GM18867 (cell line): ENCODE measurements at regions not wholly inside any gene's neighbourhood (a gene's known extent, or its start where the extent isn't known, plus 50 kb on each side); places are given as distances from the start of the nearest gene placed in this dataset.
"Not testable (repeated sequence)": the region's sequence is repeated elsewhere in the genome, so short reads cannot be mapped to it uniquely, and the experiment has no call there.

Experiments
- ATAC-seq: cut with Tn5 transposase; IDR thresholded peaks from one replicate; pipeline ENCODE4 v1.9.1; 2021; ENCODE audit warnings: mild to moderate bottlenecking, moderate library complexity; ENCODE audit not compliant: unreplicated experiment

- ATAC-seq: no peak
Measured at GRCh38 chr17:83190601-83191387, 111.4 kb downstream of the METRNL start.

DNA sequence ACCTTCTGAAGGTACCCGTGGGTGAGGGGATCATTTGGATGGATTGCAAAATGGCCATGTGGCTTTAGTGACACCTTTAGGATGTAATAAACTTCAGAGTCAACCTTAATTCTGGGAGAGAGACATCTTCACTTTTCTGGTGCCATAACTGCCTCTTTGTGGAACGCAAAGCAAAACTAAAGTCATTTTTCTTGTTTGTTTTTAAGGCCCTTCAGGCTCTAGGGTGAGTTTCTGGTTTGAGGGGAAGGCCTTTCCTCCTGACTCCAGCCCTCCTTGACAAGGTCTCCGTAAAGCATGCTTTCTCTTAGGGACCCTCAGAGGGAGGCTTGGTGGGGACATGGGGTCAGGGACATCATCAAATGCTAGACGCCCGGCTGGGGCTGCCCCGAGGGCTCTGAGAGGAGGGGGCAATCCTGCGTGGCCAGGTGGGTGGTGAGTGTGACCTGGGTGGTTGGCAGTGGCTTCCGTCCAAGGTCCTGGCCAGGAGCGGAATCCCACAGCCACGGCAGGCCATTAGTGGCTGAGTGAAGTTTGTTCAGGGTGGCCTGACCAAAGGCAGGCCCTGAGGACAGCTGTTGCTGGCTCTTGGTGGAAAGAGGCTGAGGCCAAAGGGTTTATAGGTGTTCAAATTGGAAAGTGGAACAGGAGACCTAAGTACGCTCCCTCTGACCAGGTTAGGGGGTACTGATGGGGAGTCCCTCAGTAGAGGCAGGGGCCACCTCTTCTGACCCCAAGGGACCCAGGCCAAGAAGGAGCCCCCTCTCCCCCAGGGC, 112.2 kb downstream of the METRNL start:
- ATAC-seq: no peak

GRCh38 chr17:83192161-83192788, 112.9 kb downstream of the METRNL start:
- ATAC-seq: no peak

DNA sequence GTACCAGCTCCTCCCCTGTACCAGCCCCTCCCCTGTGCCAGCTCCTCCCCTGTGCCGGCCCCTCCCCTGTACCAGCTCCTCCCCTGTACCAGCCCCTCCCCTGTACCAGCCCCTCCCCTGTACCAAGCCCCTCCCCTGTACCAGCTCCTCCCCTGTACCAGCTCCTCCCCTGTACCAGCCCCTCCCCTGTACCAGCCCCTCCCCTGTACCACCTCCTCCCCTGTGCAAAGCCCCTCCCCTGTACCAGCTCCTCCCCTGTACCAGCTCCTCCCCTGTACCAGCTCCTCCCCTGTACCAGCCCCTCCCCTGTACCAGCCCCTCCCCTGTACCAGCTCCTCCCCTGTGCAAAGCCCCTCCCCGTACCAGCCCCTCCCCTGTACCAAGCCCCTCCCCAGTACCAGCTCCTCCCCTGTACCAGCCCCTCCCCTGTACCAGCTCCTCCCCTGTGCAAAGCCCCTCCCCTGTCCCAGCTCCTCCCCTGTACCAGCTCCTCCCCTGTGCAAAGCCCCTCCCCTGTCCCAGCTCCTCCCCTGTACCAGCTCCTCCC, 113.5 kb downstream of the METRNL start:
- not testable (repeated sequence) for ATAC-seq

GRCh38 chr17:83193336-83194185, 114.2 kb downstream of the METRNL start:
- ATAC-seq: no peak

- no peak for ATAC-seq
Measured at GRCh38 chr17:83194186-83194561, 114.8 kb downstream of the METRNL start.

DNA sequence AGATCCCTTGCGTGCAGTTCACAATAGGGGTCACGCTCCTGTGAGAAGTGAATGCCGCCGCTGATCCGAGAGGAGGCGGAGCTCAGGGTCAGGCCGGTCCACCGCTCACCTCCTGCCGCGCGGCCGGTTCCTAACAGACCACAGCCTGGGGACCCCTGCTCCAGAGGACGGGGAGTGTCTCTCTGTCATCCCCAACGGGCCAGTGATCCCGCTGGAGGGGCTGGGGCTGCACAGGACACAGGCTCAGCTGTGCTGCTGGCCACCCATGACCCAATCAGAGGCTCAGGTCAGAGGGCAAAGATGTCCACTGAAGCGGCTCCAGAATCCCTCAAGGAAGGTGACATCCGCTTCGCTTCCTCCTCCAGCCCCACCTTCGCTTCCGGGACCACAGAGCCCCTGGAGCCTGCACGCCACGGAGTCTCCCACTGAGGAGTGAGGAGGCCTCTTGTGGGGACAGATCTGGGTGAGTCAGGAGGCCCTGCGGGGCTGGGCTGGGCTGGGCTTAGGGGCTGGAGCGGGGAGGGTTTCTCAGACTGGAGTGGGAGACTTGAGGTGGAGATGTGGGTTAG, 115.4 kb downstream of the METRNL start:
- no peak for ATAC-seq

DNA sequence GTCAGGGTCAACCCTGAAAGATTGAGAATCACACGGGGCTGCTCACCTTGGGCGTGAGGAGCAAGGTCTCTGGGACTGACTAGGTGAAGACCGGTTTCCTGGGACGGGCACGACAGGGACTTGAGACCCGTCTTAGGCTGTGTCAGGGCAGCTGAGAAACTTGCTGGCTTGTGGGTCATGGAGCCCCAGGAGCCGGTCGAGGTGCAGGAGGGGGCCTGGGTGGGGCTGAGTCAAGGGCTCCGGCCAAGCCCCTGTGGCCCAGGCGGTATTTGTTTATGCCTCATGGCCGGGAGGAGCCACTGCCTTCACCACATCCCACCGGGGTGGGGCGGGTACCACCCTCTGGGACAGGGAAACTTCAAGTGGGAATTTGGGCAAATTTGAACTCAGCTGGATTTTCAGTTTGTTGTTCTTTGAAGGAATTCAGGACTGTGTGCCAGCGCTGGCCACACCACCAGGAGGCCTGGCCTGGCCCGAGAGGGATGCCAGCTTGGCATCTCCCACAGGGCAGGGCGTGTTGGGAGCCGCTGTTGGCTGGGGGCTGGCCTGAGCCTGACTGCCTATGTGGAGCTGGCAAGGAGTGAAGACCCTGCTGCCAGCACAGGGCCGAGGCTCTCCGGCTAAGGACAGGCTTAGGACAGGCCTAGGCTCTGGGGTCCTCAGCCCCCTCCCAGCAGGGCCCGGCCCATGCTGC, 116.1 kb downstream of the METRNL start:
- ATAC-seq: no peak

DNA sequence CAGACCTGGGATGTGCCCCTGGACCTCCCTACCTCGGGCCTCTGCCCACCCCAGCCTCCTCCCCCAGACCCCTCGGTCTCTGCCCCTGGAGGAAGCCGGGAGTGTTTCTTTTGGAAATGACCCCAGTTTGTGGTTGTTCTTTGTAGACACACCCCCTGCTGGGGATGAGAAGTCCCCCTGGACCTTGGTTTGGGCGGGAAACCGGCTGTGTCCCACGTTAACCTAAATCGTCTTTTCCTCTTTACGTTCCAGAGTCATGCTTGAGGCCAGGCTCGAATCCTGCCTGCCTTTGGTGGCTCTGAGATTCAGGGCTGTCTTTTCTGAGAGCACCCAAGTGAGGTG, 116.6 kb downstream of the METRNL start:
- no peak for ATAC-seq

DNA sequence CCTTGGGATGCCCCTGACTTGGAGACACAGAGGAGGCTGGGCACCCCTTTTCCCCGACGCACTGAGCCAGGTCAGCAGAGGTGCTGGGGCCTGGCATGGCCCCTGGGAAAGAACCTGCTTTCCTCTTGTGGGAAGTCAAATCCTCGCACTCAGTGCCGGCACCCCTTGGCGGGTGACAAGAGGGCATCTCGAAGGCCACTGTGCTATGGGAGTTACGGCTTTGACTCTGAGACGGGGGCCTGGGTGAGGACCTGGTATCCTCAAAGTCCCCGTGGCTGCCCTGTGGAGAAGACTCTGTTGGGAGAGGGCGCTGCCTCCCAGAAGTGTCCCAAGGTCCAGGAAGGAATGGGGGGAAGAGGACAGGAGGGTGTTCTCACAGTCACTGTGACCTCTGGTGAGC, 117.0 kb downstream of the METRNL start:
- ATAC-seq: no peak

DNA sequence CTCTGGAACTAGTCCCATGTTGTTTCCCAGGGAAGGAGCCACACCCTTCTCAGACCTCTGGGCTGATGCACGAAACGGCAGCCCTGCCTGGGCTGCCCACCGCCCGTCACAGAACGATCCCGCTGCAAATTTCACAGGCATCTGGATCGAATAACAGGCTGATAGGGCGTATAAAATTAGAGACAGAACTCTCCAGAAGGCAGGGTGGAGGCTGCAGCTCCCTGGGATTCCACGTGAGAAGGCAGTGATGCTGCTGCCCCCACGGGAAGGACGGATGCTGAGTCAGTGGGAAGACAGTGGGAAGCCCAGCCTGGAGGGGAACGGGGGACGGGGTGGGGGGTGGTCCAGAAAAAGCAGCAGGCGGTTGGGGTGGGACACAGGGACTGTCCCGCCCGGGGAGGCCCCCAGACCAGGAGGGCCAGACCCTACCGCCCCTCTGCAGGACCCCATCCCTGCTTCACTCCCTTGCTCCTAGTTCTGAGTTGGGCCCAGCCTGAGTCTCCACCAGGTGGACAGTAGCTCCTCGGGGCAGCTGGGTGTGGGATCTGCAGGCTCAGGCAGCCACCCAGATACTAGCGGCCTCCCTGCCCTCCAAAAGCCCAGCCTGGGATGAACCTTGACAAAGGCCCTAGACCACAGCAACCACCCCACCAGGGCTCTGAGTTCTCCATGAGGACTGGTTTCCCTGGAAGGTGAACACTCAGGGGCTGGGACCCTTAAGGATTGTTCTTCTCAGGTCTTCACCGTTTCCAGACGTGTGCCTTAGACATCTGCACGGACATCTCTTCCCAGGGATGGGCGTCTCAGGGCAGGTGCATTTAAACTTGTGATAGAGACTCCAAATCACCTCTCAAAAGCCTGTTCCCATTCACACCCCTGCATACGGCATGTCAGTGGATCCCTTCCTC, 117.8 kb downstream of the METRNL start:
- no peak for ATAC-seq

DNA sequence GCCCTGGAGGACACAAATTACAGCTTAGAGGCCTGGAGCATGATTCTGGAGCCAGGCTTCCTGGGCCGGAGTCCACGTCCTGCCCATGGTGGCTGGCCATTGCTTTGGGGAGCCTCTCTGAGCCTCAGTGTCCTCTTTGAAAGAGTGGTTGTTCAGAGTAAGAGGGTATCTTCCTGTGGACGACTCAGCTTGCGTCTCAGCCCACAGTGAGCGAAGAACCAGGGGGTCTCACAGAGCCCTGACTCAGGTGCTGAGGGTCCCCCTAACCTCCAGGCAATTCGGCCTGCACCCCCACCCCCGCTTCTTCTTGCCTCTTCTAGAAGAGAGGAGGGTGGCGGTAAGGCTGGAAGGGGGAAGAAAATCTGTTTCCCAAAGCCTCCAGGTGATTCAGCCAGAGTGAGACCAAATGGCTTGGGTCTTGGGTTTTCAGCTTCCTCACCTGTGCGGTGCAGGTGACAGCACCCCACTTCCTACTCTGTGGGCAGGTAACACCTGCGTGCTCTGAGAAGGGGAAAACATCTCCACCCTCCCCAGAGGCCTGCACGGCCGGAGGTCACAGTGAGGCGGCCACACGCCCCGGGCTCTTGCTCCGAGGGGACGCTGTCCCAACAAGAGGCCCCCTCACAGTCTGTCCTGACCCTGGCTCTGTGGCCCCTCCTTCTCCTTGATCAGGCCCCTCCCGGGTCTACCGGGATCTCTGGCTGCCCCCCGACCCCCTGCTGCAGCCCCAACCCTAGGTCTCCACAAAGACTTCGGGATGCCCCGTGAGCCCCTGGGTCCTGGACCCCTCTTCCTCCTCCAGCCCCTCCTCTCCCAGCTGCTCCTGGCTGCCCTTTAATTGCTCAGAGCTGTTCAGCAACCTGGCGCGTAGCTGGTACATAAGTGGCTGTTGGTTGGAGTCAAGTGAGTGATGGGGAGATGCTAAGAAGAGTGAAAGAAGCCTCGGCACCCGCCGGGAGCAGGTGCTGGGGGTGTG, 119.2 kb downstream of the METRNL start:
- no peak for ATAC-seq

DNA sequence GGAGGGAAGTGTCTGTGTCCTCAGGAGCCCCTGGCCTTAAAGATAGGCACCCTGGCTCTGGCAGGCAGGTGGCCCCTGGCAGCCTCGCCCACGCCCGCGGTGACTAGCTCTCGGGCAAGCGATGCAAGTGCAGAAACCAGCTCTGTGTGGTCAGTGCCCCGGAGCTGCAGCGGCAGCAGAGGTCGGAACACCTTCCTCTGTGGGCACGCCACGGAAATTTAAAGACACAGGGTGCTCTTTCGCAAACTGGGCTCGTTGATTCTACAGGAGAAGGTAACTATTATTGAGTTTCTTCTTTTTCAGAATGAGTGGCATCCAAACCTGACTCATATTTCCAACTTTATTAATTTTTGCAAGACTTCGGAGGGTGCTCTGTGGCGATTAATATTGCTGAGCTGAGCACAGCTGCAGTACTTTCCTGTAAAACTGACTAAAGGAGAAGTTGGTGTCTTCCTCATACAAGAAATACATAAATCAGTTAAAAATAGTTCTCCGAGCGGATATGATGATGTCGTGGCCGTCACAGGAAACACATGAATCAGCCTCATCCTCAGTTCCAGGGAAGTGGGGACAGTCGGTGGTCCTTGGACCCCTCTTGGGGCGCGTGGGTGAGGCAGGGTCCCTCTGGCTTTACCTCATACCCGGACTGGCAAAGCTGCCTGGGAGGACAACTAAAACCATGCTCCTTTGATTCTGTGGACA, 120.2 kb downstream of the METRNL start:
- no peak for ATAC-seq

GRCh38 chr17:83200231-83200699, 120.9 kb downstream of the METRNL start:
- peak; percentile 39 for ATAC-seq

- no peak for ATAC-seq
Measured at GRCh38 chr17:83200751-83201150, 121.3 kb downstream of the METRNL start.

DNA sequence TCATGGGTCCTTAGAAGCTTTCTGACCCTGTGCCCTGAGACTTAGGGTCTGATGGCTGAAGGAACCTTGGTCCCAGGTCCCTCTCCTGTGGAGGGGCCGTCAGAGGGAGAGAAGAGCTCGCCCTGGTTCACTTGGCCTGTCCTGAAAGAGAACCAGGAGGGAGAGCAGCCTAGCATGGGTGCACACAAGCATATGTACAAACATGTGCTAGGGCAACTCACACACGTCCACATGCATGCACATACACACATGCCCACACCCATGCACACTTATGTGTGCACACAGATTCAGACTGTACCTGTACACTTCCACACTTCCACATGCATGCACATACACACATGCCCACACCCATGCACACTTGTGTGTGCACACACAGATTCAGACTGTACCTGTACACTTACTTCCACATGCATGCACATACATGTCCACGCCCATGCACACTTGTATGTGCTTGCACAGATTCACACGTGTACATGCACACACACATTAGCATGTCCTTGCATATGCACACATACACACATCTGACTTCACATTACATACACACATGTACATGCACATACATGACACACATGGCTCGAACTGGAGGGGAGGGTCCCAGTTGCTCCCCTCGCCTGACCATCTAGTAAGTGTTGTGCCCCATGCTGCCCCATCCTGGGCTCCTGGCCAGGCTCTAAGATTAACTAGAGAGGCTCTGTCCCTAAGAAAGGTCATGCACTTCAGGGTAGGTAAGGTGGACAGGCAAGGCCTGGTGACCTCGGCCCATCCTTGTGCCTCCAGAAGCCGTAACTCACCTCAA, 122.0 kb downstream of the METRNL start:
- no peak for ATAC-seq
